ENCODE measurements at regions not wholly inside any gene's neighbourhood (a gene's known extent, or its start where the extent isn't known, plus 50 kb on each side); places are given as distances from the start of the nearest gene placed in this dataset.

- intact Hi-C loops (cut with micrococcal nuclease; ENCODE audit: unreplicated experiment), result no loop called here
- no TSS peak for BruUV-seq (replicated peaks)
- POLR2A ChIA-PET, result interaction anchor here (0.6 kb wide), 1 partner anchor 15 kb away, joined by 3 read pairs; no protein-coding TSS in a partner anchor
- H3K4me1 ChIP-seq (ENCODE audit: control insufficient read depth, insufficient read depth, low read length), result no peaks in the 10 kb centered on the region
- CTCF ChIA-PET, result no interaction called here
- no peaks in the 10 kb centered on the region for H3K36me3 ChIP-seq (ENCODE audit: control insufficient read depth, insufficient read depth, low read length)
- no peak overlapping the region for H3K27ac ChIP-seq (ENCODE audit: low read length)
- DNase-seq (ENCODE audit: low read depth, low spot score) (no peak), ATAC-seq (no peak)
- H3K27me3 ChIP-seq (ENCODE audit: control insufficient read depth, insufficient read depth, low read length), result no peaks in the 10 kb centered on the region; the same call in 1 of the 2 replicates
- H3K9me3 ChIP-seq (ENCODE audit: control insufficient read depth, insufficient read depth, low read depth, low read length), result no peaks in the 10 kb centered on the region
- no peak for TF ChIP-seq CTCF (IDR thresholded peaks at IDR 0.05)
- TF ChIP-seq SIN3A (IDR thresholded peaks at IDR 0.05; ENCODE audit: borderline replicate concordance, insufficient read depth, low read depth, low read length), result no peak
- no peak for TF ChIP-seq REST (IDR thresholded peaks at IDR 0.05; ENCODE audit: insufficient read depth in 1 of 2, low read depth in 2 of 2, low read length in 1 of 2)
- TF ChIP-seq POLR2AphosphoS5 (IDR thresholded peaks at IDR 0.05; ENCODE audit: low read depth, low read length), result no peak
- TF ChIP-seq TCF7L2 (IDR thresholded peaks at IDR 0.05; ENCODE audit: low read depth, low read length), result no peak
- H3K4me3 ChIP-seq (ENCODE audit: low read depth in 2 of 2, low read length in 2 of 2), result no peak overlapping the region
- in situ Hi-C loops (cut with HindIII; ENCODE audit: low pct_unique_long_range_greater_than_20kb, low sequenced_read_pairs), result no loop called here
These were observed 80.9 kb upstream of the CPEB4 start for GRCh38 chr5:173807181-173807655.

- no TSS peak for BruUV-seq (replicated peaks)
- POLR2A ChIA-PET, result no interaction called here
These were observed 79.9 kb upstream of the CPEB4 start for GRCh38 chr5:173808079-173808808.

More at GRCh38 chr5:173808079-173808808, 79.9 kb upstream of the CPEB4 start:
- Histone ChIP-seq H3K27me3 (ENCODE audit: control insufficient read depth, insufficient read depth, low read length) (no peaks in the 10 kb centered on the region; the same call in 1 of the 2 replicates), H3K36me3 (ENCODE audit: control insufficient read depth, insufficient read depth, low read length) (no peaks in the 10 kb centered on the region), H3K9me3 (ENCODE audit: control insufficient read depth, insufficient read depth, low read depth, low read length) (no peaks in the 10 kb centered on the region), H3K27ac (ENCODE audit: low read length) (no peak overlapping the region), H3K4me1 (ENCODE audit: control insufficient read depth, insufficient read depth, low read length) (no peaks in the 10 kb centered on the region), H3K4me3 (ENCODE audit: low read depth in 2 of 2, low read length in 2 of 2) (no peak overlapping the region)
- intact Hi-C loops (cut with micrococcal nuclease; ENCODE audit: unreplicated experiment), result no loop called here
- DNase-seq (ENCODE audit: low read depth, low spot score) (no peak), ATAC-seq (no peak)
- TF ChIP-seq REST (IDR thresholded peaks at IDR 0.05; ENCODE audit: insufficient read depth in 1 of 2, low read depth in 2 of 2, low read length in 1 of 2) (no peak), CTCF (IDR thresholded peaks at IDR 0.05) (no peak), SIN3A (IDR thresholded peaks at IDR 0.05; ENCODE audit: borderline replicate concordance, insufficient read depth, low read depth, low read length) (no peak), POLR2AphosphoS5 (IDR thresholded peaks at IDR 0.05; ENCODE audit: low read depth, low read length) (no peak), TCF7L2 (IDR thresholded peaks at IDR 0.05; ENCODE audit: low read depth, low read length) (no peak)
- CTCF ChIA-PET, result no interaction called here
- in situ Hi-C loops (cut with HindIII; ENCODE audit: low pct_unique_long_range_greater_than_20kb, low sequenced_read_pairs), result no loop called here
